Left lobe of liver (tissue), 2 donors: ENCODE measurements at regions not wholly inside any gene's neighbourhood (a gene's known extent, or its start where the extent isn't known, plus 50 kb on each side); places are given as distances from the start of the nearest gene placed in this dataset.

Experiments
- ATAC-seq: fragments of 200-7000 bp; cut with Tn5 transposase; one replicate; pipeline ENCODE4 v1.9.1; 2020; ENCODE audit warnings: mild to moderate bottlenecking, moderate library complexity
- DNase-seq: peaks from one replicate; pipeline ENCODE4 v3.0.0-alpha.2; 2020; ENCODE audit warnings: low spot score
- donor health status: DM: no; HTN: no; CAD: no; lungs with moderate emphysema.
- donor health status: DM: no; HTN: yes; CAD: no.

DNA sequence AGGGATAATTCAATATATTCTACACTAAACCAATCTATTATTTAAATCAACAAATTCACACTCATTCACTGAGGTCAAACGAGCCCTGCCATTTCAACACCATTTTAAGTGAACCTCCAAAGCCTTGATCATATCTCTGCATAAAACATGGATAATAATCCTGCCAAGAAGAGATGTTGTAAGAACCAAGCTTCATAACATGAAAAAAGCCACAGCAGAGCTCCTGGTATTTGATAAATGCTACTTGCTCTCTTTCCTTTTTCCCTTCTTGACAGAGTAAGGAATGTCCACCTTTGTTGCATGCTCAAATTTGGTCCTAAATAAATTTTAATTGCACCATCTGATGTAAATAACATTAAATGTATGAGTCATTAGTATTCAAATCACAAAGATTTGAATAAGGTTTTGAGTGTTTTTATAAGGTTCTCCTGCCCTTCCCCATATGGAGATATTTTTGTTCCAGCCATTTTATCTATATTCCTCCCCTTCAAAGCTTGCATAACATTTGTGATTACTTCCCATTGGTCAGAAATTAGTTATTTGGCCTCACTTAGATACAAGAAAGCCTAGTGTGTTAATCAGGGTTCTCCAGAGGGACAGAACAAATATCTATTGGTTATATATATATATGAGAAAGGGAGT, 318.8 kb downstream of the RND3 start:
- DNase-seq (no peak), ATAC-seq (peak; percentile 7)

GRCh38 chr2:150167711-150168110, 319.8 kb downstream of the RND3 start:
- no peak for ATAC-seq

DNA sequence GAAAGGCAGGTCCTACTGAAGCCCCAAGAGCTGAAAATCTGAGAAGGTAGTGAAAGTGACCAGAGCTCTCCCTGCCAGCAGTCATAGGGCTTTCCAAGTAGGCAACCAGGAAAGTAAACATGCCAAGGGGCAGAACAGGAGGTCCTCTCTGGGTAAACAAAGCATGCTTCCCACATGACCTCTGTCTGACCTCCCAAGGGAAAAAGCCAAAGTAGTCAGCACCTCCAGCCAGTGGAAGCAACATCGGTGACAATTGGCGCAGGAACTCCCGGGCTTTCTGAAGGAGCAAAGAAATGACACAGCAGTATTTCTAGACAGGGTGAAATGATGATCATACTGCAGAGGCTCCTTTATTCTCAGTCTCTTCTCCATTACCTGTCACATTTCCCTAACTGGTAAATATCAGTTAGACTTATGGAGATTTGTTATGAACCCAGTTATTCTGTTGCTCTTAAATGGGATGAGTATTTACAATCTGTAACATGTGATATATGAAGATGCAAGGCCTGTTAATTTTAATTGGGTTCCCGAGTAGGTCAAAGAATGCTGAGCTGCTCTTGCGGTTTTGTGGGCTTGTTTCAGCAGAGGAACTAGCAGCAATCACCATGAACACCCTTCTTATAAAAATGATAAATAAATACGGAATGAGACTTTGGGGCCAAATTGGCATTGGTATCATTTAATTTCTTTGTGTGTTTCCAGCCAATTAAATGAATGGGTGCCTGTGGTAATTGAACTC, 321.0 kb downstream of the RND3 start:
- ATAC-seq, result peak; percentile 80

More at GRCh38 chr2:150167711-150168110, 319.8 kb downstream of the RND3 start:
- no peak for DNase-seq

GRCh38 chr2:150165988-150166312, 321.5 kb downstream of the RND3 start:
- DNase-seq (no peak), ATAC-seq (peak; percentile 22)

More for the DNA sequence above, 321.0 kb downstream of the RND3 start:
- DNase-seq, result peak; percentile 93

DNA sequence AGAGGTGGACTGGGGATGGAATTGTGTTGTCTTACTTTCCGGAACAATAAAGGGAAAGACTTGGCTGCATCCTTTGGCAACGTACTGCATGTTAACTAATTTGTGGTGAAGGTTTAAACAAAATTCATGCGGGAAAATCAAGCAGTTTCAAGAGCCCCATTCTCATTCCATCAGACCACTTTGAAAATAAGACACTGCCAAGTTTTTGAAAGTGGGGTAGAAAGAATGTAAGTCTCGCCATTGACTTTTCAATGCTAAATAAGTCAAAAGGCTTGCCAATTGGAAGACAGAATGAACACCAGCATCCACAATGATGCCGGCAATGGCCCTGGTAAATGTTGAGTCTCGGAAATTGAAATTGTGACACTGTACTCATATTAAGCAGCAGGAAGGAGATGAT, 322.0 kb downstream of the RND3 start:
- no peak for ATAC-seq

GRCh38 chr2:150162241-150162942, 325.1 kb downstream of the RND3 start:
- no peak for ATAC-seq
- DNase-seq, result no peak

More for the DNA sequence above, 322.0 kb downstream of the RND3 start:
- DNase-seq, result no peak

- no peak for ATAC-seq
- DNase-seq, result no peak
Measured at GRCh38 chr2:150160058-150160457, 327.4 kb downstream of the RND3 start.

GRCh38 chr2:150159300-150159699, 328.2 kb downstream of the RND3 start:
- ATAC-seq (no peak), DNase-seq (no peak)

GRCh38 chr2:150156876-150157275, 330.6 kb downstream of the RND3 start:
- no peak for DNase-seq
- ATAC-seq, result no peak

DNA sequence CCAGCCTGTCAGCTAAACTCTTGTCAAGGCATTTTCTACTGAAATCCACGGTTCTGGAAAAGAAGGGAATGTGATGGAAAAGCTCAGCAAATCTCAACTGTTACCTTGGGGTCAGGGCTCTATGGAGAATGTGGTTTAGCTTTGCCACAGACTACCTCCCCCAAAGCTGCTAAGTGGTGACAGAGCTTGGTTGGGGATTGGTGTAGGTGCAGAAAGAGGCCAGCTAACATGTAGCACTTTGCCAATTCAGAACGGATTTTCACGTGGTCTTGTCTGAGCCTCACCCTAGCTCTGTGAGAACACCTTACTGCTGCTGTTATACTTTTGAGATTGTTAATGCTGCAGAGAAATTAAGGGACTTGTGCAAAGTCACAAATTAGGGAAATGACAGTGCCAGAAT, 331.1 kb downstream of the RND3 start:
- no peak for ATAC-seq
- no peak for DNase-seq

DNA sequence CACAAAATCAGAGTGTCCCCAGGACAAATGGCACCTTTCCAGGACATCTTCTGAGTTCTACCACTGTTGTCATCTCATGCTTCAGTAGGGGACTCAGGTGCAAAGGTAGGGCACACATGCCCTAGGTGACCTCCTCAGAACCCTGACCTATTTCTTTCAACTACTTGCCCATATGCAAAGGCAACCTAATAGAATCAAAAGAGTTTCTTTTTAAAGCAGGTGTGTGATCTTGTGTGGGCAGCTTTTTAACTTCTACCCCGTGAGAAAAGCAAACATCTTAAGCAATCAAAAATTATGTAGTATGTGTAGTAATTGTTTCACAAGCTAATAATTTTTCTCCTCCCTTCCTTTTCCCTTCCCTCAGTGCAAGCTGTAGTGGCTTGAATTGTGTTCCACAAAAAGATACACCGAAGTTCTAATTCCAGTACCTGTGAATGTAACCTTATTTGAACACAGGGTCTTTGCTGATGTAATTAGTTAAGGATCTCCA, 333.1 kb downstream of the RND3 start:
- DNase-seq, result no peak
- peak; percentile 84 for ATAC-seq

GRCh38 chr2:150153646-150154307, 333.7 kb downstream of the RND3 start:
- DNase-seq, result no peak
- ATAC-seq, result peak; percentile 56

- ATAC-seq (no peak), DNase-seq (no peak)
Measured at GRCh38 chr2:150152230-150152629, 335.2 kb downstream of the RND3 start.

DNA sequence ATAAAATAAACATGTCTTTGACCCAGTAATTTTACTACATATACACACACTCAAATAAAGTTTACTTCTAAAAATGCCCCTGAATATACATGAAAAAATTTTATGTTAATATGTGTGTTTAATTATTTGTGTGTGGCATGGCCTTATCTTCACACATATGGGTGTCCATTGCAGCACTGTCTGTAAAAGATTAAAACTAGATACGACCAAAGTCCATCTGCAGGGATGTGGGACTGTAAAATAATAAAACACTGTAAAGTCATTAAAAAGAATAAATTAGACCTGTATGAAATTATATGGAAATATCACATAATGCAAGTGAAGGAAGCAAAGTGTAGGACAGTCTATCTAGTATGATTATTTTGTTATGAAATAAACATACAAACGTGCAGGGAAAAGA, 337.3 kb downstream of the RND3 start:
- ATAC-seq (peak; percentile 34), DNase-seq (no peak)

DNA sequence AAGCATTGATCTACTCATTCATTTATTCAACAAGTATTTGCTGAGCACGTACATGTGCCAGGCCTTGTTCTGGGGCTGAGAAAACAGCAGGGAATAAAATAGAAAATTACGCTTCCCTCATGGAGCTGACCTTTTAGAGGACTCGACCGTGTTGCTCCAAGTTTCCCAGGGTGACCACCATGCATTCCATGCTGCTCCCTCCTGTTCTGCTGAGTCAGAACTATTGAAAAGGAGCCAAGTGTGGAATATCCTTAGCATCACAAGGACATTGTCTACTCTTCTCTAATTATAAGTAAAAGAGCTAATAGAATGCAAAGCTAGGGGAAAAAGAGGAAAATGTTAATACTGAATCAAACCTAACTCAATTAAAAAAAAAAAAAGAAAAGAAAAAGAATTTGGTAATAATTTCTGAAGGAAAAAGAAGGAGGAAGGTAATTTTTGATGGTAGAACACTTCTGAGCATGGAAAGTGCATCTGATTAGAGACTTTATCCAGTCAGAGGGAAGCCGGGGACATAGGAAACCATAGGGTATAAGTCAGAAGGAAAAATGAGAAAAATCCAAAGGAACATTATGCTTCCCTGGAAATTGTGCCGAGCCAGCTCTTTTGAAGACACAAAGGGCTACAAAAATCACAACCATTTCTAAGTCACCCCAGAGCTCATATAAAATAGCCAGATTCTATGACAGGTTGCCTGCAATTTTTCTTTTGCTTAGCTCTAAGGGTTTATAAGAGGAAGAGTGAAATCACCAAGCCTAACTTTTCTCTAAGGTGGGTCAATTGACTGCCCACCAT, 339.4 kb downstream of the RND3 start:
- no peak for DNase-seq
- ATAC-seq, result no peak

DNA sequence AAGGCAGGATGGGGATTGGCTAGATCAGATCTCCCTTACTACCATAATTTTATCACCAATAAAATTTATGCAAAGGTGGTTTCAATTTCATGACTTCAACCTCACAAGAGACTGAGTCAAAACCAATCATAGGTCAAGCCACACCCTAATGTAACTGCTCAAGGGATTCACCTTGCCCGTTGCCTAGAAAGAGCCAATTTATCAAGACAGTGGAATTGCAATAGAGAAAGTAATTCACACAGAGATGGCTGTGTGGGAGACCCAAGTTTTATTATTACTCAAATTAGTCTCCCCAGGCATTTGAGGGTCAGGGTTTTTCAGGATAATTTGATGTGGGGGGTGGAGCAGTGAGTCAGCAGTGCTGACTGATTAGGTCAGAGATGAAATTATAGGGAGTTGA, 340.6 kb downstream of the RND3 start:
- ATAC-seq (no peak), DNase-seq (no peak)

DNA sequence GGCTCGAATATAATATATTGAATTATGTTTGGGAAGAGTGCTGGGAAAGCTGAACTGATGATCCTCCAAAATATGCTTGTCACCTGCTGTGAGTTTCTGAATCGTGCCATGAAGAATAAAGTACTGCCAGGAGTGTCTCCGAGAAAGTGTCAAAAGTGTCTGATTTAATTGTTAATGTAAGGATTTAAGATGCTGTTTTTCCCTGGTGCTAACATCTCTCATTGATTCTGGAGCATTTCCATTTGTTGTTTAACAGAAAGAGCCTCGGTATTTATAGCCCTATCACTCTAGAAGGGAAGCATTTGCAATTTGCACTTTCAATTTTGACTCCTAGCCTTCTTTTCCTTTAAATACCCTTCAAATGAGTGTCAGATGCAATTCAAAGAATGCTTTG, 342.2 kb downstream of the RND3 start:
- ATAC-seq (no peak), DNase-seq (no peak)

- DNase-seq (no peak), ATAC-seq (no peak)
Measured at GRCh38 chr2:150144546-150145298, 342.7 kb downstream of the RND3 start.

GRCh38 chr2:150143087-150143536, 344.4 kb downstream of the RND3 start:
- ATAC-seq (no peak), DNase-seq (no peak)

DNA sequence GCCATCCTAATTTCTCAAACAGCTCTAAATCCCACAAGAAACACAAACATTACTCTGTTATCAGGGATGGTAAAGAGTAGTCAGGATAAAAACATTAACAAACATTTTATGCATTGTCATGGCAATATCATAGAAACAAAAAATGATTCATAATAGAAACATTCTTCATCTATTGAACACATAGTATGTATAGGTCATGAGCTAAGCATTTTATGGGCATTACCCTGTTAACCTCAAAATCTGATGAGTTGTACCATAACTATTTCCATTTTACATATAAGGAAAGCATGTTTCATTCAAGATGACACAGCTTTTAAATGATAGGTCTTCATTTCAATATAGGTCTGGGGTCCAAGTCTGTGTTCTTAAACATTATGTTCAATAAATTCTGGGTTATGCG, 344.9 kb downstream of the RND3 start:
- DNase-seq (no peak), ATAC-seq (no peak)
